ENCODE measurements at regions not wholly inside any gene's neighbourhood (a gene's known extent, or its start where the extent isn't known, plus 50 kb on each side); places are given as distances from the start of the nearest gene placed in this dataset.

- H3K4me1 ChIP-seq (ENCODE audit: control insufficient read depth, insufficient read depth, low read length), result no peaks in the 10 kb centered on the region
- H3K27me3 ChIP-seq (ENCODE audit: control insufficient read depth, insufficient read depth, low read length), result no peaks in the 10 kb centered on the region
- no peak overlapping the region for H3K4me3 ChIP-seq (ENCODE audit: low read depth, low read length)
- H3K27ac ChIP-seq (ENCODE audit: low read depth, low read length), result no peak overlapping the region
- DNase-seq (ENCODE audit: low read depth in 4 of 6, low spot score in 6 of 6), result no peak
- H3K9me3 ChIP-seq (ENCODE audit: control insufficient read depth, insufficient read depth, low read length), result no peaks in the 10 kb centered on the region
- no CpG with 5 or more reads among the region's 3 CpGs for WGBS (ENCODE audit: insufficient coverage)
- no peaks in the 10 kb centered on the region for H3K36me3 ChIP-seq (ENCODE audit: control insufficient read depth, insufficient read depth, low read length)
These were observed 1988.8 kb upstream of the PIK3C3 start for GRCh38 chr18:39966275-39966674.

GRCh38 chr18:39962546-39962945, 1992.5 kb upstream of the PIK3C3 start:
- Histone ChIP-seq H3K9me3 (ENCODE audit: control insufficient read depth, insufficient read depth, low read length) (no peaks in the 10 kb centered on the region), H3K4me3 (ENCODE audit: low read depth, low read length) (no peak overlapping the region), H3K36me3 (ENCODE audit: control insufficient read depth, insufficient read depth, low read length) (no peaks in the 10 kb centered on the region), H3K27me3 (ENCODE audit: control insufficient read depth, insufficient read depth, low read length) (no peaks in the 10 kb centered on the region), H3K27ac (ENCODE audit: low read depth, low read length) (no peak overlapping the region), H3K4me1 (ENCODE audit: control insufficient read depth, insufficient read depth, low read length) (no peaks in the 10 kb centered on the region)
- no peak for DNase-seq (ENCODE audit: low read depth in 4 of 6, low spot score in 6 of 6)
- WGBS (ENCODE audit: insufficient coverage), result no CpG with 5 or more reads among the region's 2 CpGs

- no peak for DNase-seq (ENCODE audit: low read depth in 4 of 6, low spot score in 6 of 6)
- Histone ChIP-seq H3K9me3 (ENCODE audit: control insufficient read depth, insufficient read depth, low read length) (no peaks in the 10 kb centered on the region), H3K36me3 (ENCODE audit: control insufficient read depth, insufficient read depth, low read length) (no peaks in the 10 kb centered on the region), H3K27ac (ENCODE audit: low read depth, low read length) (no peak overlapping the region), H3K4me3 (ENCODE audit: low read depth, low read length) (no peak overlapping the region), H3K4me1 (ENCODE audit: control insufficient read depth, insufficient read depth, low read length) (no peaks in the 10 kb centered on the region), H3K27me3 (ENCODE audit: control insufficient read depth, insufficient read depth, low read length) (no peaks in the 10 kb centered on the region)
- WGBS (ENCODE audit: insufficient coverage), result no CpG with 5 or more reads among the region's 1 CpG
These were observed 1994.5 kb upstream of the PIK3C3 start for GRCh38 chr18:39960550-39960949.

GRCh38 chr18:39959839-39960238, 1995.2 kb upstream of the PIK3C3 start:
- Histone ChIP-seq H3K9me3 (ENCODE audit: control insufficient read depth, insufficient read depth, low read length) (no peaks in the 10 kb centered on the region), H3K36me3 (ENCODE audit: control insufficient read depth, insufficient read depth, low read length) (no peaks in the 10 kb centered on the region), H3K4me1 (ENCODE audit: control insufficient read depth, insufficient read depth, low read length) (no peaks in the 10 kb centered on the region), H3K27me3 (ENCODE audit: control insufficient read depth, insufficient read depth, low read length) (no peaks in the 10 kb centered on the region), H3K27ac (ENCODE audit: low read depth, low read length) (no peak overlapping the region), H3K4me3 (ENCODE audit: low read depth, low read length) (no peak overlapping the region)
- no peak for DNase-seq (ENCODE audit: low read depth in 4 of 6, low spot score in 6 of 6)
- WGBS (ENCODE audit: insufficient coverage), result 92% methylated on average over 2 of the region's 2 CpGs

- WGBS (ENCODE audit: insufficient coverage), result no CpG with 5 or more reads among the region's 1 CpG
These were observed 1996.2 kb upstream of the PIK3C3 start for GRCh38 chr18:39958876-39959275.

GRCh38 chr18:39952816-39953215, 2002.2 kb upstream of the PIK3C3 start:
- 89% methylated on average over 2 of the region's 2 CpGs for WGBS (ENCODE audit: insufficient coverage)

More at GRCh38 chr18:39958876-39959275, 1996.2 kb upstream of the PIK3C3 start:
- no peak for DNase-seq (ENCODE audit: low read depth in 4 of 6, low spot score in 6 of 6)
- H3K9me3 ChIP-seq (ENCODE audit: control insufficient read depth, insufficient read depth, low read length), result no peaks in the 10 kb centered on the region
- H3K4me3 ChIP-seq (ENCODE audit: low read depth, low read length), result no peak overlapping the region
- no peaks in the 10 kb centered on the region for H3K27me3 ChIP-seq (ENCODE audit: control insufficient read depth, insufficient read depth, low read length)
- H3K27ac ChIP-seq (ENCODE audit: low read depth, low read length), result no peak overlapping the region
- H3K36me3 ChIP-seq (ENCODE audit: control insufficient read depth, insufficient read depth, low read length), result no peaks in the 10 kb centered on the region
- H3K4me1 ChIP-seq (ENCODE audit: control insufficient read depth, insufficient read depth, low read length), result no peaks in the 10 kb centered on the region

GRCh38 chr18:39951142-39951720, 2003.8 kb upstream of the PIK3C3 start:
- H3K27ac ChIP-seq (ENCODE audit: low read depth, low read length), result no peak overlapping the region
- H3K9me3 ChIP-seq (ENCODE audit: control insufficient read depth, insufficient read depth, low read length), result no peaks in the 10 kb centered on the region
- H3K27me3 ChIP-seq (ENCODE audit: control insufficient read depth, insufficient read depth, low read length), result no peaks in the 10 kb centered on the region
- H3K4me1 ChIP-seq (ENCODE audit: control insufficient read depth, insufficient read depth, low read length), result no peaks in the 10 kb centered on the region
- 96% methylated on average over 3 of the region's 4 CpGs for WGBS (ENCODE audit: insufficient coverage)
- DNase-seq (ENCODE audit: low read depth in 4 of 6, low spot score in 6 of 6), result no peak
- no peak overlapping the region for H3K4me3 ChIP-seq (ENCODE audit: low read depth, low read length)
- H3K36me3 ChIP-seq (ENCODE audit: control insufficient read depth, insufficient read depth, low read length), result no peaks in the 10 kb centered on the region

More at GRCh38 chr18:39952816-39953215, 2002.2 kb upstream of the PIK3C3 start:
- Histone ChIP-seq H3K27ac (ENCODE audit: low read depth, low read length) (no peak overlapping the region), H3K4me3 (ENCODE audit: low read depth, low read length) (no peak overlapping the region), H3K36me3 (ENCODE audit: control insufficient read depth, insufficient read depth, low read length) (no peaks in the 10 kb centered on the region), H3K9me3 (ENCODE audit: control insufficient read depth, insufficient read depth, low read length) (no peaks in the 10 kb centered on the region), H3K4me1 (ENCODE audit: control insufficient read depth, insufficient read depth, low read length) (no peaks in the 10 kb centered on the region), H3K27me3 (ENCODE audit: control insufficient read depth, insufficient read depth, low read length) (no peaks in the 10 kb centered on the region)
- DNase-seq (ENCODE audit: low read depth in 4 of 6, low spot score in 6 of 6), result no peak

- no peaks in the 10 kb centered on the region for H3K27me3 ChIP-seq (ENCODE audit: control insufficient read depth, insufficient read depth, low read length)
- no peaks in the 10 kb centered on the region for H3K4me1 ChIP-seq (ENCODE audit: control insufficient read depth, insufficient read depth, low read length)
- H3K4me3 ChIP-seq (ENCODE audit: low read depth, low read length), result no peak overlapping the region
- no peaks in the 10 kb centered on the region for H3K36me3 ChIP-seq (ENCODE audit: control insufficient read depth, insufficient read depth, low read length)
- H3K27ac ChIP-seq (ENCODE audit: low read depth, low read length), result no peak overlapping the region
- no peaks in the 10 kb centered on the region for H3K9me3 ChIP-seq (ENCODE audit: control insufficient read depth, insufficient read depth, low read length)
- no peak for DNase-seq (ENCODE audit: low read depth in 4 of 6, low spot score in 6 of 6)
These were observed 2008.4 kb upstream of the PIK3C3 start for GRCh38 chr18:39946623-39947061.

- Histone ChIP-seq H3K4me1 (ENCODE audit: control insufficient read depth, insufficient read depth, low read length) (no peaks in the 10 kb centered on the region), H3K9me3 (ENCODE audit: control insufficient read depth, insufficient read depth, low read length) (no peaks in the 10 kb centered on the region), H3K4me3 (ENCODE audit: low read depth, low read length) (no peak overlapping the region), H3K27ac (ENCODE audit: low read depth, low read length) (no peak overlapping the region), H3K36me3 (ENCODE audit: control insufficient read depth, insufficient read depth, low read length) (no peaks in the 10 kb centered on the region), H3K27me3 (ENCODE audit: control insufficient read depth, insufficient read depth, low read length) (no peaks in the 10 kb centered on the region)
- DNase-seq (ENCODE audit: low read depth in 4 of 6, low spot score in 6 of 6), result no peak
- 82% methylated on average over 1 of the region's 2 CpGs for WGBS (ENCODE audit: insufficient coverage)
These were observed 2010.0 kb upstream of the PIK3C3 start for GRCh38 chr18:39945076-39945475.

- 100% methylated on average over 1 of the region's 2 CpGs for WGBS (ENCODE audit: insufficient coverage)
- Histone ChIP-seq H3K36me3 (ENCODE audit: control insufficient read depth, insufficient read depth, low read length) (no peaks in the 10 kb centered on the region), H3K27me3 (ENCODE audit: control insufficient read depth, insufficient read depth, low read length) (no peaks in the 10 kb centered on the region), H3K4me1 (ENCODE audit: control insufficient read depth, insufficient read depth, low read length) (no peaks in the 10 kb centered on the region), H3K4me3 (ENCODE audit: low read depth, low read length) (no peak overlapping the region), H3K27ac (ENCODE audit: low read depth, low read length) (no peak overlapping the region), H3K9me3 (ENCODE audit: control insufficient read depth, insufficient read depth, low read length) (no peaks in the 10 kb centered on the region)
- no peak for DNase-seq (ENCODE audit: low read depth in 4 of 6, low spot score in 6 of 6)
These were observed 2012.3 kb upstream of the PIK3C3 start for GRCh38 chr18:39942702-39943101.
